K562 (cell line): ENCODE measurements at regions not wholly inside any gene's neighbourhood (a gene's known extent, or its start where the extent isn't known, plus 50 kb on each side); places are given as distances from the start of the nearest gene placed in this dataset.

Experiments
- CTCF ChIP-seq, 3 experiments: IDR thresholded peaks in 2 of 3; conservative IDR thresholded peaks in 1 of 3; 2 replicates each; pipeline ENCODE4 v1.5.1; 2011 to 2012; ENCODE audit warnings: low read length in 3 of 3, mild to moderate bottlenecking in 3 of 3, control low read depth in 2 of 3, improper control_type of control experiment in 1 of 3, inconsistent platforms in 1 of 3, low read depth in 1 of 3, mixed read lengths in 1 of 3, moderate library complexity in 1 of 3; ENCODE audit not compliant: insufficient read depth in 2 of 3
- FOXA1 ChIP-seq: fragments of 450-650 bp; IDR thresholded peaks from 2 replicates; pipeline ENCODE4 v1.6.1; 2016; ENCODE audit warnings: mild to moderate bottlenecking, borderline replicate concordance
- HOMEZ ChIP-seq: fragments of 250-450 bp; sonication (Bioruptor Pico); IDR thresholded peaks from 2 replicates; pipeline ENCODE4 v1.4.0; 2020; ENCODE audit warnings: mild to moderate bottlenecking, moderate library complexity
- NONO ChIP-seq, 2 experiments: fragments of 200-400 bp in 1 of 2; fragments of 450-650 bp in 1 of 2; formaldehyde crosslinking in 1 of 2; IDR thresholded peaks; 2 replicates each; pipeline ENCODE4 v1.6.1; 2017; ENCODE audit warnings: low read depth in 2 of 2, mild to moderate bottlenecking in 2 of 2, moderate library complexity in 2 of 2, low read length in 1 of 2
- POLR2A ChIP-seq: fragments of 450-650 bp; conservative IDR thresholded peaks from 2 replicates; pipeline ENCODE4 v1.6.1; 2016
- REST ChIP-seq, 2 experiments: fragments of 450-650 bp; formaldehyde crosslinking in 1 of 2; IDR thresholded peaks; 2 replicates each; pipeline versions ENCODE4 v1.4.0 to v1.6.1; 2014 to 2020; ENCODE audit warnings: mild to moderate bottlenecking in 2 of 2, borderline replicate concordance in 1 of 2, low read depth in 1 of 2
- TCFL5 ChIP-seq: fragments of 250-450 bp; sonication (Bioruptor Pico); conservative IDR thresholded peaks from 2 replicates; pipeline ENCODE4 v1.6.1; 2021; ENCODE audit warnings: mild to moderate bottlenecking, moderate library complexity, matching md5 sums
- TOE1 ChIP-seq, 2 experiments: fragments of 450-650 bp in 1 of 2; sonication (generic) in 1 of 2; formaldehyde crosslinking in 1 of 2; IDR thresholded peaks; 2 replicates each; pipeline versions ENCODE4 v1.7.1 to v1.8.0; 2016 to 2022; ENCODE audit warnings: borderline replicate concordance in 2 of 2, mild to moderate bottlenecking in 2 of 2, antibody characterized with exemption in 1 of 2, inconsistent platforms in 1 of 2, low read depth in 1 of 2, missing genetic modification reagents in 1 of 2, moderate library complexity in 1 of 2
- ZFX ChIP-seq: sonication (generic); formaldehyde crosslinking; IDR thresholded peaks from 2 replicates; pipeline ENCODE4 v1.8.0; 2022; ENCODE audit warnings: mild to moderate bottlenecking, missing genetic modification reagents, moderate library complexity
- ZNF23 ChIP-seq: fragments of 250-450 bp; sonication (Bioruptor Pico); IDR thresholded peaks from 2 replicates; pipeline ENCODE4 v1.4.0; 2020; ENCODE audit warnings: mild to moderate bottlenecking
- ZNF318 ChIP-seq, 2 experiments: fragments of 450-650 bp; IDR thresholded peaks; 2 replicates each; pipeline ENCODE4 v1.6.1; 2016; ENCODE audit warnings: mild to moderate bottlenecking in 2 of 2, borderline replicate concordance in 1 of 2, low read depth in 1 of 2, moderate library complexity in 1 of 2
- ZNF384 ChIP-seq: IDR thresholded peaks from 2 replicates; pipeline ENCODE4 v1.6.1; 2012; ENCODE audit warnings: low read depth, low read length, improper control_type of control experiment

- TF ChIP-seq FOXA1 (no peak), ZNF318 (IDR thresholded peaks at IDR 0.05; ENCODE audit: borderline replicate concordance in 1 of 2, low read depth in 1 of 2) (no peak), TOE1 (IDR thresholded peaks at IDR 0.05; ENCODE audit: borderline replicate concordance) (no peak), TOE1 (CRISPR knock-in tag; IDR thresholded peaks at IDR 0.05; ENCODE audit: borderline replicate concordance, low read depth) (no peak), TCFL5 (CRISPR knock-in tag) (no peak), POLR2A (no peak), ZFX (no peak), CTCF (IDR thresholded peaks at IDR 0.05 in 2 of 3, conservative IDR thresholded peaks at IDR 0.05 in 1 of 3; ENCODE audit: insufficient read depth in 2 of 3, low read depth in 1 of 3, low read length in 3 of 3) (no peak), NONO (IDR thresholded peaks at IDR 0.05; ENCODE audit: low read depth in 2 of 2, low read length in 1 of 2) (no peak), ZNF384 (no peak), HOMEZ (no peak), REST (IDR thresholded peaks at IDR 0.05; ENCODE audit: borderline replicate concordance) (no peak), REST (CRISPR knock-in tag; IDR thresholded peaks at IDR 0.05; ENCODE audit: low read depth) (no peak), ZNF23 (CRISPR knock-in tag) (no peak)
Measured at GRCh38 chr16:85514295-85514597, 98.9 kb upstream of the GSE1 start.
